GM12892 (cell line): ENCODE measurements at regions not wholly inside any gene's neighbourhood (a gene's known extent, or its start where the extent isn't known, plus 50 kb on each side); places are given as distances from the start of the nearest gene placed in this dataset.

Experiments used
- POLR2A ChIP-seq: IDR thresholded peaks from 2 replicates; pipeline ENCODE4 v1.6.1; 2011; ENCODE audit warnings: low read depth, low read length, control low read depth
- POLR2AphosphoS5 ChIP-seq: IDR thresholded peaks from 2 replicates; pipeline ENCODE4 v1.6.1; 2011; ENCODE audit warnings: low read depth, low read length, control low read depth
- TAF1 ChIP-seq: IDR thresholded peaks from 2 replicates; pipeline ENCODE4 v1.6.1; 2011; ENCODE audit warnings: low read depth, mild to moderate bottlenecking, control low read depth, low read length, borderline replicate concordance

DNA sequence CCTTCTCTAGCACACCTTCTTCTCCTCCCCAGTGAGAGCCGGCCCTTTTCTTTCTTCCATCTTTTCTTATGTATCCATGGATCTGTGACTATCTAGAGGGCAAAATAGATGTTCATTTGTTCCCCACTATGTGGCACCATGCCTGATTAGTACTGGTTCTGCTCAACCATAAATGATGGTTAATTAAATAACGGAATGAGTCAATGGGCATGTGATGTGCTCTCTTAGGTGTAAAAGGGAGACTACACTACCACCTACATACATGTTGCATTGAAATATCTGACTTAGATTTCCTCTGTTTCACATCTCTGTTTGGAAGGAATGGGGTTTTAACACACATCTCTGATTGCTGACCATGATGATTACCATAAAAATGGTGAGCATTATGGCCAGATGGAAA lies 116.5 kb downstream of the BTG1 start:
- no peak for TF ChIP-seq POLR2A
- no peak for TF ChIP-seq POLR2AphosphoS5
- TF ChIP-seq TAF1, result no peak
